ENCODE measurements at regions not wholly inside any gene's neighbourhood (a gene's known extent, or its start where the extent isn't known, plus 50 kb on each side); places are given as distances from the start of the nearest gene placed in this dataset.

- no peak for TF ChIP-seq CTCF (IDR thresholded peaks at IDR 0.05)
- Mint-ChIP-seq H3K9me3 (no peaks in the 10 kb centered on the region), H3K4me1 (ENCODE audit: low read depth) (no peaks in the 10 kb centered on the region), H3K4me3 (no peak overlapping the region), H3K36me3 (ENCODE audit: low read depth) (no peaks in the 10 kb centered on the region), H3K27me3 (ENCODE audit: insufficient read depth) (peaks cover 16% of the 10 kb centered on the region), H3K27ac (no peak overlapping the region)
- DNase-seq = no peak
These were observed 78.9 kb upstream of the EGR2 start for GRCh38 chr10:62895063-62895462.

DNA sequence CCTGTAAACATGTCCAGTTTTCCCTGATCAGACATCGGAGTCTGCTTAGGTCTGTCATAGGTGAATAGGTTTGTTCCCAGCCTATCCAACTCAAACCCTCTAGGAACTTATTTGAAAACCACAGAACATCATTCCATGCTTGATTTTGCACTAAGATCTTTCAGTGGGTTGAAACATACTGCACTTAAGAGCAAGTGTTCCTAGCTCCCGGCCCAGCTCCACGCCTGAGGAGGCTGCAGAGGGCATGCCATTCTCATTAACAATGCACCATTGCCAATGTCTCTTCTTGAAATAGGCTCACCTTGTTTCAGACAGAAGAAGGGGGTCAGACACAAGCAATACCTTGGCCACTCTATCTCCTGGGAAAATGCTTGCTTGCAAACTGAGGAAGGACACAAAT lies 78.0 kb upstream of the EGR2 start:
- TF ChIP-seq CTCF (IDR thresholded peaks at IDR 0.05) = no peak
- peaks cover 10% of the 10 kb centered on the region for H3K27me3 Mint-ChIP-seq (ENCODE audit: insufficient read depth)
- H3K4me3 Mint-ChIP-seq = no peak overlapping the region
- H3K4me1 Mint-ChIP-seq (ENCODE audit: low read depth) = no peaks in the 10 kb centered on the region
- H3K36me3 Mint-ChIP-seq (ENCODE audit: low read depth) = no peaks in the 10 kb centered on the region
- no peak for DNase-seq
- no peaks in the 10 kb centered on the region for H3K9me3 Mint-ChIP-seq
- H3K27ac Mint-ChIP-seq = no peak overlapping the region

DNA sequence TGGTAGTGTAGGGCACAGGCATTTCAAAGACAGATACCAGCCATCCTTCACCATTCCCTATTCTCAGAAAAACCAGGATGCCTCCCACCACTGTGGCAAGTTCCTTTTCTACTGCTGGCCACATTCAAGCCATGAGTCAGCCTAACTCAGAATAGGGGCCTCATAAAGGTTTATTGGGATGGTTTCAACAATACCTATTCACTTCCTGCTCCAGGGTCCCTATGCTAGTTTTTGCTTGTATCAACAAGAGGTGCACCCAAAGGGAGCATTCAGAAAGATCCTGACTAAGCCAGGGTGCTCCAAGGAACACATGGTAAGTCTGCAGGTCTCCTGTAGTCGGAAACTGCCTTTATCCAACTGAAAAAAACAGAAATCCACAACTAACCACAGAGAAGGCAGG lies 76.9 kb upstream of the EGR2 start:
- DNase-seq = no peak
- no peak overlapping the region for H3K4me3 Mint-ChIP-seq
- TF ChIP-seq CTCF (IDR thresholded peaks at IDR 0.05) = no peak
- H3K4me1 Mint-ChIP-seq (ENCODE audit: low read depth) = no peaks in the 10 kb centered on the region
- H3K27ac Mint-ChIP-seq = no peak overlapping the region
- H3K9me3 Mint-ChIP-seq = no peaks in the 10 kb centered on the region
- no peaks in the 10 kb centered on the region for H3K36me3 Mint-ChIP-seq (ENCODE audit: low read depth)
- peaks cover 10% of the 10 kb centered on the region for H3K27me3 Mint-ChIP-seq (ENCODE audit: insufficient read depth)

GRCh38 chr10:62890395-62890794 lies 74.2 kb upstream of the EGR2 start:
- Mint-ChIP-seq H3K4me1 (ENCODE audit: low read depth) (peaks cover 10% of the 10 kb centered on the region), H3K9me3 (no peaks in the 10 kb centered on the region), H3K27ac (no peak overlapping the region), H3K36me3 (ENCODE audit: low read depth) (no peaks in the 10 kb centered on the region), H3K27me3 (ENCODE audit: insufficient read depth) (peaks cover 6% of the 10 kb centered on the region), H3K4me3 (no peak overlapping the region)
- DNase-seq = no peak
- no peak for TF ChIP-seq CTCF (IDR thresholded peaks at IDR 0.05)

- Mint-ChIP-seq H3K27me3 (ENCODE audit: insufficient read depth) (peaks cover 3% of the 10 kb centered on the region), H3K9me3 (no peaks in the 10 kb centered on the region), H3K4me1 (ENCODE audit: low read depth) (peaks cover 10% of the 10 kb centered on the region), H3K4me3 (no peak overlapping the region), H3K27ac (no peak overlapping the region), H3K36me3 (ENCODE audit: low read depth) (no peaks in the 10 kb centered on the region)
- DNase-seq = no peak
- no peak for TF ChIP-seq CTCF (IDR thresholded peaks at IDR 0.05)
These were observed 71.5 kb upstream of the EGR2 start for GRCh38 chr10:62887642-62888041.

All from HFFc6 (cell line).